Mesendoderm (in vitro differentiated cells): ENCODE measurements at regions not wholly inside any gene's neighbourhood (a gene's known extent, or its start where the extent isn't known, plus 50 kb on each side); places are given as distances from the start of the nearest gene placed in this dataset.

Experiments
- DNase-seq: peaks from one replicate; pipeline ENCODE4 v3.0.0; 2013
- H2AK5ac ChIP-seq: 2 replicates; pipeline ENCODE4 v1.6.1; 2013; ENCODE audit warnings: low read length, inconsistent platforms
- H2BK120ac ChIP-seq: 2 replicates; pipeline ENCODE4 v1.6.1; 2013; ENCODE audit warnings: low read depth, mild to moderate bottlenecking, low read length, moderate library complexity, mixed read lengths
- H2BK15ac ChIP-seq: replicated peaks from 2 replicates; pipeline ENCODE4 v1.6.1; 2013; ENCODE audit warnings: low read depth, mild to moderate bottlenecking, moderate library complexity
- H2BK5ac ChIP-seq: 2 replicates; pipeline ENCODE4 v1.6.1; 2013; ENCODE audit warnings: low read length, inconsistent platforms
- H3K18ac ChIP-seq: 2 replicates; pipeline ENCODE4 v1.6.1; 2013; ENCODE audit warnings: mild to moderate bottlenecking, low read length, mixed read lengths
- H3K23ac ChIP-seq: one replicate; pipeline ENCODE4 v1.6.1; 2013; ENCODE audit warnings: low read length
- H3K27ac ChIP-seq: 2 replicates; pipeline ENCODE4 v1.5.1; 2013; ENCODE audit warnings: low read depth, mild to moderate bottlenecking, inconsistent platforms, low read length, moderate library complexity
- H3K27me3 ChIP-seq: 2 replicates; pipeline ENCODE4 v1.6.1; 2013; ENCODE audit warnings: low read length, control low read depth, mild to moderate bottlenecking, inconsistent platforms; ENCODE audit not compliant: insufficient read depth, poor library complexity
- H3K36me3 ChIP-seq: 2 replicates; pipeline ENCODE4 v1.6.1; 2013; ENCODE audit warnings: low read length, inconsistent platforms; ENCODE audit not compliant: control insufficient read depth, insufficient read depth
- H3K4ac ChIP-seq: one replicate; pipeline ENCODE4 v1.6.1; 2013; ENCODE audit warnings: low read depth, mild to moderate bottlenecking, low read length, moderate library complexity
- H3K4me1 ChIP-seq: 2 replicates; pipeline ENCODE4 v1.6.1; 2013; ENCODE audit warnings: low read depth, low read length, inconsistent platforms; ENCODE audit not compliant: control insufficient read depth
- H3K4me2 ChIP-seq: 2 replicates; pipeline ENCODE4 v1.6.1; 2013; ENCODE audit warnings: low read length
- H3K4me3 ChIP-seq: 2 replicates; pipeline ENCODE4 v1.5.1; 2013; ENCODE audit warnings: mild to moderate bottlenecking, low read length
- H3K56ac ChIP-seq: one replicate; pipeline ENCODE4 v1.6.1; 2013; ENCODE audit warnings: low read length
- H3K79me1 ChIP-seq: 2 replicates; pipeline ENCODE4 v1.6.1; 2013; ENCODE audit warnings: low read length, inconsistent platforms
- H3K79me2 ChIP-seq: 2 replicates; pipeline ENCODE4 v1.6.1; 2013; ENCODE audit warnings: mild to moderate bottlenecking, low read length; ENCODE audit not compliant: control insufficient read depth, insufficient read depth
- H3K9ac ChIP-seq: 2 replicates; pipeline ENCODE4 v1.6.1; 2013; ENCODE audit warnings: low read length, inconsistent platforms
- H4K5ac ChIP-seq: one replicate; pipeline ENCODE4 v1.6.1; 2013; ENCODE audit warnings: low read length
- H4K8ac ChIP-seq: one replicate; pipeline ENCODE4 v1.6.1; 2013; ENCODE audit warnings: low read depth, mild to moderate bottlenecking, control low read depth, low read length, moderate library complexity
- WGBS: extraction: QIAGEN DNeasy Blood & Tissue Kit; methylation state at CpG from one replicate; pipeline ENCODE4 v1.1.7; 2013; ENCODE audit warnings: low lambda C conversion rate, missing lambda C conversion rate; ENCODE audit not compliant: insufficient coverage; ENCODE audit errors: extremely low coverage; 5-methylcytosine and 5-hydroxymethylcytosine counted together

DNA sequence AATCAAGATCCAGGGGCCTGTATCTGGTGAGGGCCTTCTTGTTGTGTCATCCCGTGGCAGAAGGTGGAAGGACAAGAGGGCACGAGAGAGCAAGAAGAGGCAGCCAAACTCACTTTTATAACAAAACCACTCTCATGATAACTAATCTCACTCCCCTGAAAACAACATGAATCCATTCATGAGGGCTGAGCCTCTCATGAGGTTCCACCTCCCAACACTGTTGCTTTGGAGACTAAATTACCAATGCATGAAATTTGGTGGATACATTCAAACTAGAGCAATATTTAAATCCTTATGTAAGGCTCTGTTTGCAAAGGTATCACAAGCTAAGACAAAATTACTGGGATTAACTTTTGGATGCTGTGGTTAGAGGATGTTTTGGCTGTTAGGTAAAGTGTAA is 470.1 kb upstream of the NOVA1 start:
- H2BK5ac ChIP-seq: no peak overlapping the region
- no peaks in the 10 kb centered on the region for H3K79me1 ChIP-seq
- H3K27ac ChIP-seq: no peak overlapping the region
- no CpG with 5 or more reads among the region's 2 CpGs for WGBS
- no peak overlapping the region for H2BK120ac ChIP-seq
- H3K23ac ChIP-seq: no peak overlapping the region
- no peak overlapping the region for H3K9ac ChIP-seq
- no peak overlapping the region for H3K18ac ChIP-seq
- no peak overlapping the region for H3K4me3 ChIP-seq
- no peak overlapping the region for H2BK15ac ChIP-seq
- H3K36me3 ChIP-seq: no peaks in the 10 kb centered on the region
- DNase-seq: no peak
- H4K8ac ChIP-seq: no peak overlapping the region
- no peaks in the 10 kb centered on the region for H3K79me2 ChIP-seq
- H3K4ac ChIP-seq: no peak overlapping the region
- no peak overlapping the region for H4K5ac ChIP-seq
- H3K27me3 ChIP-seq: no peaks in the 10 kb centered on the region
- H2AK5ac ChIP-seq: no peak overlapping the region
- no peak overlapping the region for H3K56ac ChIP-seq
- H3K4me1 ChIP-seq: no peaks in the 10 kb centered on the region
- no peak overlapping the region for H3K4me2 ChIP-seq

DNA sequence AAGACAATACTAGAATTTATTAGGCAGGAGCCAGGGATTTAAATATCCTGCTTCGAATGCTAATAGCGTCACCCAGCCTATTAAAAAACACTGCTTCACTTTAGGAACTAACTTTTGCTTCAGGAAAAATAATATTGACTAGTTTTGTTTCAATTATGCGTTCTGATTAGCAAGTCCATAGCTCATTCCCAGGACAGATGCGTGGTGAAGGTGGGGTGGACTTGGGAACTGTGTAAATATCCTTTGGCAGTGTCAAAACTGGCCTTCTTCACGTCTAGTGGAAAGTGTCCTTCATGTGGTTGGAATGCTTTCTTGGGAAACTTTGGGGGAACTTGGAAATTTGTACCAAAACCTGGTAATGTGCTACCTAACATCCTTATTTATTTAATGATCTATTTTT is 474.8 kb upstream of the NOVA1 start:
- H4K8ac ChIP-seq: no peak overlapping the region
- H3K23ac ChIP-seq: no peak overlapping the region
- H3K4me3 ChIP-seq: no peak overlapping the region
- no peak overlapping the region for H3K4ac ChIP-seq
- H3K18ac ChIP-seq: no peak overlapping the region
- H3K79me1 ChIP-seq: no peaks in the 10 kb centered on the region
- no peak overlapping the region for H2BK15ac ChIP-seq
- no peak overlapping the region for H2BK120ac ChIP-seq
- whole genome bisulfite sequencing: no CpG with 5 or more reads among the region's 5 CpGs
- H3K4me1 ChIP-seq: no peaks in the 10 kb centered on the region
- no peak for DNase-seq
- no peak overlapping the region for H2BK5ac ChIP-seq
- no peak overlapping the region for H3K4me2 ChIP-seq
- H3K27ac ChIP-seq: no peak overlapping the region
- H3K36me3 ChIP-seq: no peaks in the 10 kb centered on the region
- no peak overlapping the region for H3K9ac ChIP-seq
- no peak overlapping the region for H2AK5ac ChIP-seq
- no peak overlapping the region for H3K56ac ChIP-seq
- H3K27me3 ChIP-seq: no peaks in the 10 kb centered on the region
- no peaks in the 10 kb centered on the region for H3K79me2 ChIP-seq
- no peak overlapping the region for H4K5ac ChIP-seq

DNA sequence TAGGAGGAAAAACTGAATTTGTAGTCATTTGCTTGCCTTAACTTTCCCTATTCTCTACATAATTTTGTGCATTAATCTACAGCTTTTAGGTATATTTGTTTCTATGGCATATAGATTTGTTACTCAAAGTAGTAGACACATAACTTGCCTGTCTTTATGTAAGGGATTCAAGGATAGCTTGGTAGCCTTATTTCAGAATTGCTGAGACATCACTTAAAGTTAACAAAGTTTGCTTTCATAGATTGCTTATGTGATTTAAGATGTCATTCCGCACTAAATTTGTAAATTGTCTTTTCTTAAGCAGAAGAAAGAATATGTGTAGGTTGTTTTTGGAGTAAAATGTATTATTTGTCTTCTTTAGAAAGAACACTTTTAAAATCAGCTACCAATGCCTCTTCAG is 477.7 kb upstream of the NOVA1 start:
- Histone ChIP-seq H3K4me3 (no peak overlapping the region), H3K9ac (no peak overlapping the region), H2BK5ac (no peak overlapping the region), H4K5ac (no peak overlapping the region), H3K4me2 (no peak overlapping the region), H3K56ac (no peak overlapping the region), H3K4ac (no peak overlapping the region), H3K36me3 (no peaks in the 10 kb centered on the region), H2AK5ac (no peak overlapping the region), H4K8ac (no peak overlapping the region), H3K79me2 (no peaks in the 10 kb centered on the region), H2BK120ac (no peak overlapping the region), H2BK15ac (no peak overlapping the region), H3K27me3 (no peaks in the 10 kb centered on the region), H3K23ac (no peak overlapping the region), H3K27ac (no peak overlapping the region), H3K79me1 (no peaks in the 10 kb centered on the region), H3K4me1 (no peaks in the 10 kb centered on the region), H3K18ac (no peak overlapping the region)
- DNase-seq: no peak
- no CpG with 5 or more reads among the region's 1 CpG for WGBS

DNA sequence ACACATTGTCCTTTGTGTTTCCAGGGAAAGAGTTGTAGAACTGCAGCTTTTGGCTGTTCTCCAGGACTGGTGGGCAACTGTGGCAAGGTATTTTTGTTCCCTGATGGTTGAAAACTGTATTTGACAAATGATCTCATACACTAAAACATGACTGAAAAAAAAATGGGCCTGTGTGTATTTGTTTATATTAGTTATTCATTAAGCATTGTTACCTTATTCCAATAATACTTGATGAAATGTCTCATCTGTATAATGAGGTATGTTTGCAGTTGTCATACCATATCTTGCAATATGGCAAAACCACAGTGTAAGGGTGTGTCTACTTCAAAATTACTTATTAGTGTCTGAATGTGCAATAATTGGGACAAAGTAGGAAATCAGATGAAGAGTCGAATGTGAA is 479.4 kb upstream of the NOVA1 start:
- Histone ChIP-seq H4K5ac (no peak overlapping the region), H3K4ac (no peak overlapping the region), H2AK5ac (no peak overlapping the region), H3K27me3 (no peaks in the 10 kb centered on the region), H3K9ac (no peak overlapping the region), H2BK15ac (no peak overlapping the region), H3K4me3 (no peak overlapping the region), H3K4me2 (no peak overlapping the region), H3K23ac (no peak overlapping the region), H3K27ac (no peak overlapping the region), H3K4me1 (no peaks in the 10 kb centered on the region), H3K79me2 (no peaks in the 10 kb centered on the region), H4K8ac (peak overlapping the region; percentile 56), H2BK120ac (no peak overlapping the region), H3K18ac (no peak overlapping the region), H3K56ac (no peak overlapping the region), H3K36me3 (no peaks in the 10 kb centered on the region), H2BK5ac (no peak overlapping the region), H3K79me1 (no peaks in the 10 kb centered on the region)
- no CpG with 5 or more reads among the region's 1 CpG for WGBS
- DNase-seq: no peak

DNA sequence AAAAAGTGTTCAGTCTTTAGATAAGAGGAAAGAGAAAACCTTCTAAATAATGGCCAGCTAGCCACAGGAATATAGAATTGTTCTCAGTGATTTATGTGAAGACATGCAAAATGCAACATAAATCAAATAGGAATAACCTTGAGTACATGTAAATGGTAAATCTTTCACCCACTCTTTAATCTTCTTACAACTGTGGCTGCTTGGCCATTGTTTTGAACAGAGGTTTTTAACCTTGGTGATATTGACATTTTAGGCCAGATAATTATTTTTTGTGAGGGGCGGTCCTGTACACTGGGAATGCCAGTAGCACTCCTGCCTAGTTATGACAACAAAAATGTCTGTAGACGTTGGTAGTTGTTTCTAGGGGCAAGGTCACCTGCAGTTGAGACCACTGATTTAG is 479.9 kb upstream of the NOVA1 start:
- no peaks in the 10 kb centered on the region for H3K79me2 ChIP-seq
- H3K79me1 ChIP-seq: no peaks in the 10 kb centered on the region
- H3K4ac ChIP-seq: no peak overlapping the region
- H4K8ac ChIP-seq: no peak overlapping the region
- H2BK15ac ChIP-seq: no peak overlapping the region
- WGBS: no CpG with 5 or more reads among the region's 2 CpGs
- H3K4me3 ChIP-seq: no peak overlapping the region
- no peaks in the 10 kb centered on the region for H3K36me3 ChIP-seq
- no peaks in the 10 kb centered on the region for H3K27me3 ChIP-seq
- H3K27ac ChIP-seq: no peak overlapping the region
- H3K4me2 ChIP-seq: no peak overlapping the region
- no peak overlapping the region for H2AK5ac ChIP-seq
- H4K5ac ChIP-seq: no peak overlapping the region
- H3K56ac ChIP-seq: no peak overlapping the region
- H2BK120ac ChIP-seq: no peak overlapping the region
- no peaks in the 10 kb centered on the region for H3K4me1 ChIP-seq
- H2BK5ac ChIP-seq: no peak overlapping the region
- H3K9ac ChIP-seq: no peak overlapping the region
- no peak for DNase-seq
- no peak overlapping the region for H3K23ac ChIP-seq
- H3K18ac ChIP-seq: no peak overlapping the region

DNA sequence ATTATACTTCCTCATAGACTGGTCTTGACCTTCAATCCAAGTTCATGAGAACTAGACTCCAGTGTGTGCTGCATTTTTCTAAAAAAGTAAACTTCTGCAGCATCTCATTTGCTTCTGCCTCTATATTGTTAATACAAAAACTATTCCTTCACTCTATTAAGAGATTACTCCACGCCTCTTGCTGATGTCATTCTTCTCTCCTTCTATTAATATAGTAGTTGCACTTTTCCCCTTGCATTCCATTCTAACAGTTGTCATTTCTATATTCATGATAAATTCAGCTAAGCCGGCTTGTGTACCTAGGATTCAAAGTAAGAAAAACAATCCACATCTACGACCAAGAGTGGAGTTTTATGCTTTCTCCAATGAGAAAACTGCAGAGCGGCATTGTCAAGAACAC is 480.4 kb upstream of the NOVA1 start:
- Histone ChIP-seq H3K27me3 (no peaks in the 10 kb centered on the region), H3K4me2 (no peak overlapping the region), H4K8ac (no peak overlapping the region), H3K4me3 (no peak overlapping the region), H3K23ac (no peak overlapping the region), H2BK15ac (no peak overlapping the region), H3K79me2 (no peaks in the 10 kb centered on the region), H2AK5ac (no peak overlapping the region), H2BK120ac (no peak overlapping the region), H3K56ac (no peak overlapping the region), H3K4ac (no peak overlapping the region), H2BK5ac (no peak overlapping the region), H4K5ac (no peak overlapping the region), H3K18ac (no peak overlapping the region), H3K79me1 (no peaks in the 10 kb centered on the region), H3K36me3 (no peaks in the 10 kb centered on the region), H3K27ac (no peak overlapping the region), H3K4me1 (no peaks in the 10 kb centered on the region), H3K9ac (no peak overlapping the region)
- DNase-seq: no peak
- WGBS: no CpG with 5 or more reads among the region's 4 CpGs
